Breast epithelium (tissue), 4 donors: ENCODE measurements at regions not wholly inside any gene's neighbourhood (a gene's known extent, or its start where the extent isn't known, plus 50 kb on each side); places are given as distances from the start of the nearest gene placed in this dataset.

Experiments
- DNase-seq, 2 donors: peaks; one replicate each; pipeline ENCODE4 v3.0.0-alpha.2; 2019; ENCODE audit warnings: low spot score in 2 of 2
- H3K27ac ChIP-seq, 2 donors: fragments of 200-600 bp; sonication (generic) in 1 of 2; one replicate each; pipeline ENCODE4 v1.5.1; 2016 to 2019; ENCODE audit warnings: mild to moderate bottlenecking in 1 of 2
- H3K27me3 ChIP-seq, 2 donors: fragments of 200-600 bp; sonication (generic) in 1 of 2; one replicate each; pipeline versions ENCODE4 v1.5.1 to v1.6.0; 2017 to 2019; ENCODE audit warnings: control low read depth in 1 of 2, mild to moderate bottlenecking in 1 of 2
- H3K36me3 ChIP-seq: fragments of 200-600 bp; one replicate; pipeline ENCODE4 v1.5.1; 2019
- H3K4me1 ChIP-seq, 2 donors: fragments of 200-600 bp; sonication (generic); one replicate each; pipeline ENCODE4 v1.5.1; 2016 to 2019; ENCODE audit warnings: control low read depth in 1 of 2
- H3K4me3 ChIP-seq, 3 donors: fragments of 200-600 bp; sonication (generic); 1 replicate in 2 of 3; 2 replicates in 1 of 3; pipeline ENCODE4 v1.5.1; 2016 to 2019; ENCODE audit warnings: mild to moderate bottlenecking in 3 of 3, moderate library complexity in 2 of 3
- H3K9me3 ChIP-seq, 2 donors: fragments of 200-600 bp; sonication (generic) in 1 of 2; one replicate each; pipeline ENCODE4 v1.5.1; 2016 to 2019; ENCODE audit warnings: control low read depth in 1 of 2
- POLR2A ChIP-seq: fragments of 450-650 bp; IDR thresholded peaks from one replicate; pipeline ENCODE4 v1.6.1; 2016; ENCODE audit warnings: antibody characterized with exemption, mild to moderate bottlenecking, moderate library complexity
- POLR2AphosphoS5 ChIP-seq, 3 donors: sonication (generic); formaldehyde crosslinking; IDR thresholded peaks; one replicate each; pipeline ENCODE4 v1.6.1; 2017; ENCODE audit warnings: antibody characterized with exemption in 3 of 3
- intact Hi-C: fragments of 100-400 bp; cut with DNase I; formaldehyde crosslinking; loops from one replicate; pipeline ENCODE4 v1.15.1; 2023; ENCODE audit warnings: low total_unique reads
- TF ChIP-seq, protein P1 (sequence below), 3 donors: fragments of 450-650 bp; IDR thresholded peaks; one replicate each; pipeline ENCODE4 v1.5.1; 2016 to 2017; ENCODE audit warnings: antibody characterized with exemption in 3 of 3, mild to moderate bottlenecking in 3 of 3, moderate library complexity in 3 of 3

DNA sequence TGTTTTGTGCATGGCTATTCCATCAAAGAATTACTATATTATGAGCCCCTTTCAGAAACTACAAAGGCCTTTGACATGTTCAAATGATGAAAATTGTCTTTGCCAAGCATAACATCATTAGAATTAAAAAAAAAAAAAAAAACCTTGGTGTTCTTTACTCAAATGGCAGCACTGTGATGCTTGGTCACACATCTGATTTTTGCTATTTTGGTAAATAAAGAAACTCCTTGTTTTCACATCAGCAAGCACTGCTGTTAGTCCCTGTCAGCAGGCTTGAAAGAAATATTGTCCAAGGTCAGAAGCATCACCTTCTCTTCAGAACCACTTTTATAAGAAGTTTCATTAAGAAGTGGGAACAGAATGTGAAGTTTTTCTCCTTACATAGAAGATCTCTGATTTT, 537.3 kb downstream of the MFSD1 start:
- TF ChIP-seq, protein P1, sequence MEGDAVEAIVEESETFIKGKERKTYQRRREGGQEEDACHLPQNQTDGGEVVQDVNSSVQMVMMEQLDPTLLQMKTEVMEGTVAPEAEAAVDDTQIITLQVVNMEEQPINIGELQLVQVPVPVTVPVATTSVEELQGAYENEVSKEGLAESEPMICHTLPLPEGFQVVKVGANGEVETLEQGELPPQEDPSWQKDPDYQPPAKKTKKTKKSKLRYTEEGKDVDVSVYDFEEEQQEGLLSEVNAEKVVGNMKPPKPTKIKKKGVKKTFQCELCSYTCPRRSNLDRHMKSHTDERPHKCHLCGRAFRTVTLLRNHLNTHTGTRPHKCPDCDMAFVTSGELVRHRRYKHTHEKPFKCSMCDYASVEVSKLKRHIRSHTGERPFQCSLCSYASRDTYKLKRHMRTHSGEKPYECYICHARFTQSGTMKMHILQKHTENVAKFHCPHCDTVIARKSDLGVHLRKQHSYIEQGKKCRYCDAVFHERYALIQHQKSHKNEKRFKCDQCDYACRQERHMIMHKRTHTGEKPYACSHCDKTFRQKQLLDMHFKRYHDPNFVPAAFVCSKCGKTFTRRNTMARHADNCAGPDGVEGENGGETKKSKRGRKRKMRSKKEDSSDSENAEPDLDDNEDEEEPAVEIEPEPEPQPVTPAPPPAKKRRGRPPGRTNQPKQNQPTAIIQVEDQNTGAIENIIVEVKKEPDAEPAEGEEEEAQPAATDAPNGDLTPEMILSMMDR (IDR thresholded peaks at IDR 0.05), result no peak
- TF ChIP-seq POLR2AphosphoS5 (IDR thresholded peaks at IDR 0.05) (no peak), POLR2A (no peak)
- no peak for DNase-seq
- Histone ChIP-seq H3K4me1 (no peaks in the 10 kb centered on the region), H3K9me3 (peaks cover 9 to 12% of the 10 kb centered on the region in 2 donors), H3K4me3 (no peak overlapping the region), H3K27ac (no peak overlapping the region), H3K36me3 (no peaks in the 10 kb centered on the region), H3K27me3 (no peaks in the 10 kb centered on the region)
- intact Hi-C loops, result no loop called here

DNA sequence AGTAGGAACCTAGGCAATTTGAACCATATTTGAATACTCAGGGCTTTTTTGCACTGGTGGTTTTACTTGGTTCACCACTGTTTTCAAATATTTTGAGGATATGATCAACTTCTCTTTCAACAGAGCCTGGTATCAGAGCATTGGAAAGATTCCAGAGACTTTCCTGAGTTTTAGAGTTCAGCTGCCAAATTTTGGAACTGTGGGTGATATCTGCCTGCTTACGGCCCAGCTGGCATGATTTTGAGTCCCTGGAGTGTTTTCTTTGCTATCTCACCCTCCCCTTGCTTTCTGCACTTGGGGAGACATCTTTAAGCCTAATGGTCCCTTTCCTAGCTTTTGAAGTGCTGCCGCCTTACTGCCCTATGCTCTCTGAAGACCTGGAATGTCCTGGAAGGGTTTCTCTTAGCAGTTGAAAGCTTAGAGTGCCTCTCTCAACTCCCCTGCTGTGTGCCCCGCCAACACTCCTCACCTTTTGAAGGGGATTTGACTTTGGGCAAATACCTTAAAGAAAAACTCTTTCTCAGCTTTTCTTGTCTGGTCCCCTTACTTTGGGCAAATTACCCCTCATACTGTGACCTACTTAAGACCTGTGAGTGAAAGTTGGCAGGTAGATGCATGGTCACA, 539.1 kb downstream of the MFSD1 start:
- Histone ChIP-seq H3K9me3 (peaks cover 9 to 12% of the 10 kb centered on the region in 2 donors), H3K27ac (no peak overlapping the region), H3K36me3 (no peaks in the 10 kb centered on the region), H3K4me1 (no peaks in the 10 kb centered on the region), H3K4me3 (no peak overlapping the region), H3K27me3 (no peaks in the 10 kb centered on the region)
- TF ChIP-seq POLR2A (no peak), POLR2AphosphoS5 (IDR thresholded peaks at IDR 0.05) (no peak)
- TF ChIP-seq, protein P1 (IDR thresholded peaks at IDR 0.05), result no peak
- DNase-seq, result no peak
- intact Hi-C loops, result no loop called here

DNA sequence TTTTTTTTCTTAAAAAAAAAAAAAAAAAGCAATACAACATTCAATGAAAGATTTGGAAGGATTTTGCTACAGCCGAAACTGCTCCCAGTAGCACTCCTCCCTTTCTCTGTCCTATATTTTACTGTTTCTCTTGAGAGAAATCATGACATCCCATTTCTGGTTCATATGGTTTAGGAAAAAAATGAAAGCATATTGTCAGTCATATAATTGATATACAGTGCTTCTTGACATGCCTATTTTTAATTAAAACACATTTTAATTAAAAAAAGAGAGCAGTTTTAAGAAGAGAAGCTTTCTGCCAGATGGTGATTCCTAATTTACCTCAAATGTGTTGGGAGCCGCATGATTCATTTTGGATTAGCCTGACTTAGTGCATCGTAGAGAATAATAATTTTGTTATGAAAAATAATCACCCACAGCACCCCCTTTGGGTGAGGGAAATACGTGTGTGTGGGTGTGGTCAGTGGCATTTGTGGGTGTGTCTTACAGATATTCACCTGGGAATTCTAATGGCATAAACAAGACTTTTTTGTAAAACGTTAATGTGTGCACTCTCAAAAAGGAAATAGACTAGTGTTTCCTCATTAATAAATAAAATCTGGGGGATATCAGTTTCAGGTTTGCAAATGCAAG, 544.5 kb downstream of the MFSD1 start:
- Histone ChIP-seq H3K9me3 (peaks cover under 1% of the 10 kb centered on the region in 2 donors), H3K27me3 (no peaks in the 10 kb centered on the region), H3K4me3 (no peak overlapping the region), H3K4me1 (no peaks in the 10 kb centered on the region), H3K36me3 (no peaks in the 10 kb centered on the region), H3K27ac (no peak overlapping the region)
- intact Hi-C loops, result no loop called here
- TF ChIP-seq POLR2AphosphoS5 (IDR thresholded peaks at IDR 0.05) (no peak), POLR2A (no peak)
- TF ChIP-seq, protein P1 (IDR thresholded peaks at IDR 0.05), result no peak
- DNase-seq, result no peak

DNA sequence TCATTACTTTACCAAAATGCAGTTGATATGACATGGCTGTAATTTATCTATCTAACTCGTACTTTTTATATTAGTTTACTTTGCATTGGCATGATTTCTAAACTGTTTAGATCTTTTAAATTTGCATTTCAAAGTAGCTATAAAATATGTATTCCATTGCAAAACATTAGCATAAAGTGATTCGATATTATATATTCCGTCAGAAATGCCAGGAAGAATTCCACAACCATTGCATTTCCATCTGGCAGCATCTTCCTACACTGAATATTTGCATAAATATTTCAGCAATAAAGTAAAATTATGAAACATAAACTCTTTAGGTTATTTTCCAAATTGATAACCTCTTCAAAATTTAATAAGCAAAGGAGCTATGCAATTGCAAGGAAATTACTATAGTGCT, 546.6 kb downstream of the MFSD1 start:
- Histone ChIP-seq H3K4me3 (no peak overlapping the region), H3K27me3 (no peaks in the 10 kb centered on the region), H3K9me3 (no peaks in the 10 kb centered on the region), H3K36me3 (no peaks in the 10 kb centered on the region), H3K27ac (no peak overlapping the region), H3K4me1 (no peaks in the 10 kb centered on the region)
- intact Hi-C loops, result no loop called here
- DNase-seq, result no peak
- TF ChIP-seq, protein P1 (IDR thresholded peaks at IDR 0.05), result no peak
- TF ChIP-seq POLR2A (no peak), POLR2AphosphoS5 (IDR thresholded peaks at IDR 0.05) (no peak)

DNA sequence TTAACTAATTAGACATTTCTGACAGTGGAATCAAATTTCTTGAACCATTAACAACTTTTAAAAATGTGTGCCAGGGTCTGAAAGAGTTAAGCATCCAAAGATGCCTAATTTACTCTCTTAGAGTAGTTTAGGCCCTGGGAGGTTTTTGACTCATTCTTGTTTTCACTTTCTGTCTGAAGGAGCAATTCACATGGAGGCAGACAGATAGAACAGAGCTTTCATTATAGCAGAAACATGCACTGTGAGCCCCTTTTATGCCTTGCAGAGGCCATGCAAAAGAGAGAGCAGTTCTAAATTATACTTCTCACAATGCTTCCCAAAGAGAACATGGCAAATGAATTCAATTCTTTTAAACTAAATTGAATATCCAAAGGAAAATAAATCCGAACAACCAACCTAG, 554.8 kb downstream of the MFSD1 start:
- TF ChIP-seq POLR2AphosphoS5 (IDR thresholded peaks at IDR 0.05) (no peak), POLR2A (no peak)
- TF ChIP-seq, protein P1 (IDR thresholded peaks at IDR 0.05), result no peak
- no peak overlapping the region for H3K27ac ChIP-seq
- DNase-seq, result no peak
- H3K36me3 ChIP-seq, result no peaks in the 10 kb centered on the region
- H3K4me1 ChIP-seq, result no peaks in the 10 kb centered on the region
- no peaks in the 10 kb centered on the region for H3K27me3 ChIP-seq
- no peak overlapping the region for H3K4me3 ChIP-seq
- intact Hi-C loops, result no loop called here
- H3K9me3 ChIP-seq, result no peaks in the 10 kb centered on the region
